ENCODE measurements at regions not wholly inside any gene's neighbourhood (a gene's known extent, or its start where the extent isn't known, plus 50 kb on each side); places are given as distances from the start of the nearest gene placed in this dataset.

DNA sequence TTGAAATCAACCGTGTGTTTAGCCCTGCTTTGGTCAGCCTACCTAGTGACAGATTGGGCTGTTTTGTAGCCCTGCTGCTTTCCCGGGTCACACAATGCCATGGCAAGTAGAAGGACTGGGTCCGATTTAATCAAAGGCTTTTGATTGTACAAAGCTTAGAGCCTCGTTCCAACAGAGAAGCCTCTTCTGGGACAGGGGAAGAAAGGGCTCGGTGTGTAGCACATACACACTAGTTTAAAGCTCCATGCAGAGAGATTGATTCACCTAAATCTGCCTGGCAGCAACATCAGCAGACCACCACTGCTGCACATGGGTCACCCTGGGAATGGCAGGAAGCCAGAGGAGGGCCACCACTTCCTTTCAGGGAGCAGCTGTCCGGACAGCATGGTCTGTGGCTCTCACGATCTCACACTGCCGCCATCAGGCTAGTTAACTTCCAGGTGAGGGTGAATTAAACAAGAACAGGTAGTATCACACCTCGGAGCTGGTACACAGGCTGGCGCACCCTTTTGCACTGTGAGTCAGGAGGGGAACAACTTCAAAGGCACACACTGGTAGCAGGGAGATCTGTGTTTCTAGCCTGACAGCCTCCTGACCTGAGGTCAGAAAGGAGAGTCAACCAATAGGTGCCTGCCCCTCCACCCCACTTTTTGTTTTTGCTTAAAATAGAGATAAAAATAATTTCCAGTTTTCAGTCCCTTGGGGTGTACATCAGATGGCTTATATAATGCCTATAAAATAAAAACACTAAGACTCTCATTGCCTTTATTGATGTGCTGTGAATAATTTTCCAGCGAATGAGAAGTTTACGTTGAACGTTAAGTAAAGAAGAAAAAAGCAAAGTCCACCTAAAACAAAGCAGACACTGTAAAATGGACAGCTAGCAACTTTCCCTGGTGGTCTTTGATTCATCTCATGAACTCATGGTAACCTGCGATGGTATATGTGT is 108.5 kb downstream of the CDCA7 start:
- CTCF ChIA-PET (ENCODE audit: partially characterized antibody): interaction anchor here (0.6 to 4.7 kb wide), 7 partner anchors 9 to 781 kb away, joined by 3 to 28 read pairs (median 3); no protein-coding TSS in a partner anchor

More for the DNA sequence above, 108.5 kb downstream of the CDCA7 start:
- Histone ChIP-seq H3K79me2 (ENCODE audit: control insufficient read depth in 1 of 2, insufficient read depth in 2 of 2, low read length in 2 of 2) (no peaks in the 10 kb centered on the region), H2BK15ac (ENCODE audit: low read length) (0 out of 2 replicates have a peak overlapping the region, but pooled peaks have one; percentile 3), H2AK5ac (ENCODE audit: low read depth, low read length) (no peak overlapping the region), H2BK12ac (ENCODE audit: low read depth, low read length) (no peak overlapping the region), H3K9ac (replicated peaks in 1 of 4; ENCODE audit: extremely low read depth in 1 of 4, low read depth in 3 of 4, low read length in 3 of 4) (no peak overlapping the region), H2BK120ac (replicated peaks; ENCODE audit: low read depth, low read length) (no peak overlapping the region), H3K4me2 (ENCODE audit: insufficient read depth in 1 of 2, low read depth in 2 of 2, low read length in 2 of 2) (no peak overlapping the region), H2BK5ac (ENCODE audit: low read depth, low read length) (0 out of 2 replicates have a peak overlapping the region, but pooled peaks have one; percentile 37), H3K27ac (ENCODE audit: low read depth, low read length) (no peak overlapping the region), H3K23me2 (ENCODE audit: low read depth, low read length) (no peaks in the 10 kb centered on the region), H3K27me3 (replicated peaks in 1 of 4; ENCODE audit: control insufficient read depth in 3 of 4, extremely low read depth in 1 of 4, insufficient read depth in 3 of 4, low read length in 3 of 4) (no peaks in the 10 kb centered on the region), H3K79me1 (ENCODE audit: low read depth, low read length) (no peaks in the 10 kb centered on the region), H2BK20ac (ENCODE audit: low read length) (no peak overlapping the region), H3K4ac (replicated peaks; ENCODE audit: insufficient read length, low read depth, low read length) (no peak overlapping the region), H3K14ac (ENCODE audit: insufficient read length) (no peak overlapping the region), H3K18ac (ENCODE audit: extremely low read depth, low read length) (no peak overlapping the region), H3K56ac (replicated peaks; ENCODE audit: insufficient read length, low read depth, low read length) (no peak overlapping the region), H3K9me3 (ENCODE audit: insufficient read depth in 2 of 2, low read depth in 1 of 2, low read length in 1 of 2) (no peaks in the 10 kb centered on the region), H4K20me1 (replicated peaks in 1 of 2; ENCODE audit: control insufficient read depth in 1 of 2, insufficient read depth in 2 of 2, low read length in 2 of 2) (no peaks in the 10 kb centered on the region), H2AFZ (ENCODE audit: low read length) (peak overlapping the region; percentile 78; the same call in 1 of the 2 replicates), H3K4me3 (ENCODE audit: extremely low read depth in 1 of 4, insufficient read depth in 2 of 4, low read depth in 3 of 4, low read length in 4 of 4) (no peak overlapping the region), H3K23ac (ENCODE audit: insufficient read length) (no peak overlapping the region), H4K5ac (ENCODE audit: insufficient read length, low read depth, low read length) (no peak overlapping the region), H3K4me1 (replicated peaks in 1 of 4; ENCODE audit: control insufficient read depth in 3 of 4, insufficient read depth in 4 of 4, low read length in 3 of 4) (peaks cover 0 to 3% (median 0%) of the 10 kb centered on the region in 4 experiments; a peak in 1 of 7 replicates), H4K8ac (ENCODE audit: extremely low read depth, insufficient read depth, low read length) (no peak overlapping the region), H4K91ac (replicated peaks; ENCODE audit: insufficient read length, low read length) (no peak overlapping the region), H3K36me3 (ENCODE audit: control insufficient read depth in 2 of 4, insufficient read depth in 4 of 4, low read length in 3 of 4) (no peaks in the 10 kb centered on the region)
- WGBS, 2 experiments (ENCODE audit: extremely low coverage in 1 of 2, insufficient coverage in 1 of 2, insufficient read length in 1 of 2, insufficient replicate concordance in 2 of 2, low coverage in 1 of 2, low lambda C conversion rate in 2 of 2, missing lambda C conversion rate in 1 of 2): 88% methylated on average over 14 of the region's 14 CpGs; no CpG with 5 or more reads in 1 of the 2 experiments
- no peak for FAIRE-seq
- POLR2A ChIA-PET (ENCODE audit: partially characterized antibody): interaction anchor here (0.6 to 1.3 kb wide), 2 partner anchors 366 to 391 kb away, joined by 3 read pairs; no protein-coding TSS in a partner anchor
- DNase-seq (ENCODE audit: low read depth in 1 of 2, low spot score in 2 of 2): no peak
- TF ChIP-seq POLR2AphosphoS5 (IDR thresholded peaks at IDR 0.05; ENCODE audit: low read depth, low read length): no peak
- TF ChIP-seq RAD21 (IDR thresholded peaks at IDR 0.05 in 1 of 2, conservative IDR thresholded peaks at IDR 0.05 in 1 of 2; ENCODE audit: low read depth in 2 of 2, low read length in 2 of 2): peak in 1 of 2 experiments; percentile 35; a peak in 3 of 4 replicates
- no peak for TF ChIP-seq KDM1A (IDR thresholded peaks at IDR 0.05; ENCODE audit: borderline replicate concordance, low read length)
- peak in 1 of 3 experiments; percentile 11; a peak in 1 of 4 replicates for TF ChIP-seq CTCF (IDR thresholded peaks at IDR 0.05; ENCODE audit: control extremely low read depth in 1 of 3, insufficient read depth in 1 of 3, low read depth in 1 of 3, low read length in 3 of 3)
